C4-2B (cell line): ENCODE measurements at regions not wholly inside any gene's neighbourhood (a gene's known extent, or its start where the extent isn't known, plus 50 kb on each side); places are given as distances from the start of the nearest gene placed in this dataset.

Experiments used
- H3K27ac ChIP-seq: fragments of 450-650 bp; 2 replicates; pipeline ENCODE4 v1.5.1; 2017
- CTCF ChIP-seq: fragments of 450-650 bp; conservative IDR thresholded peaks from 2 replicates; pipeline ENCODE4 v1.5.1; 2017; ENCODE audit warnings: mild to moderate bottlenecking
- ZFX ChIP-seq: fragments of 450-650 bp; IDR thresholded peaks from 2 replicates; pipeline ENCODE4 v1.6.1; 2017

GRCh38 chr2:147396890-147397289, 447.9 kb upstream of the ACVR2A start:
- TF ChIP-seq ZFX (no peak), CTCF (no peak)
- no peak overlapping the region for H3K27ac ChIP-seq

GRCh38 chr2:147394179-147394790, 450.5 kb upstream of the ACVR2A start:
- no peak for TF ChIP-seq ZFX
- no peak for TF ChIP-seq CTCF
- no peak overlapping the region for H3K27ac ChIP-seq

DNA sequence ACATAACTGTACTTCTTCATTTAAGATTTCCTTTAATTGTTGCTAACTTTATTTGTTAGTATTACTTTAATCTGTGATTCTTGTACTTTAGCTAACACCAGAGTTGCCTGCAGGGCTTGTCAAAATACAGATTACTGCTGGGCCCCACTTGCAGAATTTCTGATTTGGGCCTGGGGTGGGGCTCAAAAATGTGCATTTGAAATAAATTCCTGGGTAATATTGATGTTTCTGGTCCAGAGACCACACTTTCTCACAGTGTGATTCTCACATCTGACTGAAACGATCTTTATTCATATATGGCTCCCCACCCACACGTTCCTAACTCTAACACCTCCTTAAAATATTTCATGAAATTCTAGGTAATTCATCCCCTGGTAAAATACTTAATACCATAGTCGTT, 452.6 kb upstream of the ACVR2A start:
- no peak for TF ChIP-seq ZFX
- no peak for TF ChIP-seq CTCF
- no peak overlapping the region for H3K27ac ChIP-seq

GRCh38 chr2:147390475-147390874, 454.4 kb upstream of the ACVR2A start:
- H3K27ac ChIP-seq: no peak overlapping the region
- TF ChIP-seq ZFX: no peak
- no peak for TF ChIP-seq CTCF

- no peak for TF ChIP-seq CTCF
- TF ChIP-seq ZFX: no peak
- no peak overlapping the region for H3K27ac ChIP-seq
Observed at GRCh38 chr2:147389218-147389617, 455.6 kb upstream of the ACVR2A start.

DNA sequence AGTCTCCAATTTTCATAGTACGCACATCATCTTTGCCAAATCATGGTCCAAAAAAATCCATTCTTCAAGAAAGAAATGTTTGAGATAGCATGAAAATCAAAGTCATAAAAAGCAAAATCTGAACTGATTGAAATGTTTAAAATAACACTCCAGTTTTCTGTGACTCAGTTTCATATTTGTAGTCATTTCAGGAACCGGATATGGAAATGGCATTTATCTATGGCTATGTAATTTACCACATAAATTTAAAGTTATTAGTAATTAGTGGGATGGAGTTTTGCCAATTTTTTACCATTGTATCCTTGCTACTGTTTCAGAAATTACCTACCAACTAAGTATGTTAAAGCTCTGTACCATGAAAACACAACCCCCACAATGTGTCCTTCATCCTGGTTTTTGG, 456.6 kb upstream of the ACVR2A start:
- no peak overlapping the region for H3K27ac ChIP-seq
- no peak for TF ChIP-seq ZFX
- no peak for TF ChIP-seq CTCF

- TF ChIP-seq CTCF (no peak), ZFX (no peak)
- no peak overlapping the region for H3K27ac ChIP-seq
Observed at GRCh38 chr2:147386284-147386683, 458.5 kb upstream of the ACVR2A start.
